ENCODE measurements at regions not wholly inside any gene's neighbourhood (a gene's known extent, or its start where the extent isn't known, plus 50 kb on each side); places are given as distances from the start of the nearest gene placed in this dataset.

DNA sequence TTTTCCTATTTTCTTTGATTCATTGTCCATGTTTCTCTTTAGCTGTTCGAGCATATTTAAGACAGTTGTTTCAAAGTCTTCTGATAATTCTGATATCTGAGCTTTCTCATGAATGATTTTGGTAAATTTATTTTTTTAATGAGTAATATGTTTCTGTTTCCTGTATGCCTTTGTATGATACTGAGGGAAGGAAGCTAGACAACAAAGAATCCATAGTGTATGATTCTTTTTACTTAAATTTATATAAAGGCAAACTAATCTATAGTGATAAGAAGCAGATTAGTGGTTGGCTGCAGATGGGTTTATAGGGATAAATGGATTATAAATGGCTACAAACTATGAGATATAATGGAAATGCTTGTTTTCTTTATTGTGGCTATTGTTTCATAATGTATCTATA lies 352.7 kb upstream of the CDH2 start:
- no peak for FAIRE-seq
- H3K79me1 ChIP-seq (ENCODE audit: low read depth, low read length), result no peaks in the 10 kb centered on the region
- no peak overlapping the region for H3K4me3 ChIP-seq (ENCODE audit: extremely low read depth in 1 of 4, insufficient read depth in 2 of 4, low read depth in 3 of 4, low read length in 4 of 4)
- H3K9me3 ChIP-seq (ENCODE audit: insufficient read depth in 2 of 2, low read depth in 1 of 2, low read length in 1 of 2), result no peaks in the 10 kb centered on the region
- H3K79me2 ChIP-seq (ENCODE audit: control insufficient read depth in 1 of 2, insufficient read depth in 2 of 2, low read length in 2 of 2), result no peaks in the 10 kb centered on the region
- no peak overlapping the region for H2BK5ac ChIP-seq (ENCODE audit: low read depth, low read length)
- H3K4ac ChIP-seq (replicated peaks; ENCODE audit: insufficient read length, low read depth, low read length), result no peak overlapping the region
- no peaks in the 10 kb centered on the region for H3K4me1 ChIP-seq (replicated peaks in 1 of 4; ENCODE audit: control insufficient read depth in 3 of 4, insufficient read depth in 4 of 4, low read length in 3 of 4)
- no peak for DNase-seq (ENCODE audit: low read depth in 1 of 2, low spot score in 2 of 2)
- H3K9ac ChIP-seq (replicated peaks in 1 of 4; ENCODE audit: extremely low read depth in 1 of 4, low read depth in 3 of 4, low read length in 3 of 4), result no peak overlapping the region
- no peak overlapping the region for H3K14ac ChIP-seq (ENCODE audit: insufficient read length)
- H4K20me1 ChIP-seq (replicated peaks in 1 of 2; ENCODE audit: control insufficient read depth in 1 of 2, insufficient read depth in 2 of 2, low read length in 2 of 2), result no peaks in the 10 kb centered on the region
- no peak overlapping the region for H4K8ac ChIP-seq (ENCODE audit: extremely low read depth, insufficient read depth, low read length)
- ChIA-PET POLR2A (ENCODE audit: partially characterized antibody) (no interaction called here), CTCF (ENCODE audit: partially characterized antibody) (no interaction called here)
- no peak overlapping the region for H3K4me2 ChIP-seq (ENCODE audit: insufficient read depth in 1 of 2, low read depth in 2 of 2, low read length in 2 of 2)
- H4K5ac ChIP-seq (ENCODE audit: insufficient read length, low read depth, low read length), result no peak overlapping the region
- WGBS, 2 experiments (ENCODE audit: extremely low coverage in 1 of 2, insufficient coverage in 1 of 2, insufficient read length in 1 of 2, insufficient replicate concordance in 2 of 2, low coverage in 1 of 2, low lambda C conversion rate in 2 of 2, missing lambda C conversion rate in 1 of 2), result 97% methylated on average over 1 of the region's 1 CpG; no CpG with 5 or more reads in 1 of the 2 experiments
- no peak overlapping the region for H3K56ac ChIP-seq (replicated peaks; ENCODE audit: insufficient read length, low read depth, low read length)
- no peaks in the 10 kb centered on the region for H3K27me3 ChIP-seq (replicated peaks in 1 of 4; ENCODE audit: control insufficient read depth in 3 of 4, extremely low read depth in 1 of 4, insufficient read depth in 3 of 4, low read length in 3 of 4)
- H3K27ac ChIP-seq (ENCODE audit: low read depth, low read length), result no peak overlapping the region
- no peaks in the 10 kb centered on the region for H3K23me2 ChIP-seq (ENCODE audit: low read depth, low read length)
- H3K23ac ChIP-seq (ENCODE audit: insufficient read length), result no peak overlapping the region
- no peak overlapping the region for H3K18ac ChIP-seq (ENCODE audit: extremely low read depth, low read length)
- no peak overlapping the region for H2BK20ac ChIP-seq (ENCODE audit: low read length)
- H3K36me3 ChIP-seq (ENCODE audit: control insufficient read depth in 2 of 4, insufficient read depth in 4 of 4, low read length in 3 of 4), result no peaks in the 10 kb centered on the region
- no peak overlapping the region for H2BK120ac ChIP-seq (replicated peaks; ENCODE audit: low read depth, low read length)
- no peak overlapping the region for H2BK12ac ChIP-seq (ENCODE audit: low read depth, low read length)
- no peak overlapping the region for H4K91ac ChIP-seq (replicated peaks; ENCODE audit: insufficient read length, low read length)
- no peak for TF ChIP-seq CHD2 (IDR thresholded peaks at IDR 0.05; ENCODE audit: low read length)
- TF ChIP-seq POLR2A (IDR thresholded peaks at IDR 0.05; ENCODE audit: control extremely low read depth in 1 of 2, low read depth in 2 of 2, low read length in 2 of 2), result no peak
- no peak for TF ChIP-seq SIRT6 (IDR thresholded peaks at IDR 0.05; ENCODE audit: low read length)
- TF ChIP-seq CTBP2 (IDR thresholded peaks at IDR 0.05; ENCODE audit: borderline replicate concordance, insufficient read depth, insufficient read length, low read length), result no peak
- TF ChIP-seq RXRA (IDR thresholded peaks at IDR 0.05; ENCODE audit: insufficient read depth, low read depth, low read length), result no peak
- no peak overlapping the region for H2AK5ac ChIP-seq (ENCODE audit: low read depth, low read length)
- H2AFZ ChIP-seq (ENCODE audit: low read length), result no peak overlapping the region
- H2BK15ac ChIP-seq (ENCODE audit: low read length), result no peak overlapping the region
